ENCODE measurements at regions not wholly inside any gene's neighbourhood (a gene's known extent, or its start where the extent isn't known, plus 50 kb on each side); places are given as distances from the start of the nearest gene placed in this dataset.
"Not testable (repeated sequence)": the region's sequence is repeated elsewhere in the genome, so short reads cannot be mapped to it uniquely, and the experiment has no call there.

DNA sequence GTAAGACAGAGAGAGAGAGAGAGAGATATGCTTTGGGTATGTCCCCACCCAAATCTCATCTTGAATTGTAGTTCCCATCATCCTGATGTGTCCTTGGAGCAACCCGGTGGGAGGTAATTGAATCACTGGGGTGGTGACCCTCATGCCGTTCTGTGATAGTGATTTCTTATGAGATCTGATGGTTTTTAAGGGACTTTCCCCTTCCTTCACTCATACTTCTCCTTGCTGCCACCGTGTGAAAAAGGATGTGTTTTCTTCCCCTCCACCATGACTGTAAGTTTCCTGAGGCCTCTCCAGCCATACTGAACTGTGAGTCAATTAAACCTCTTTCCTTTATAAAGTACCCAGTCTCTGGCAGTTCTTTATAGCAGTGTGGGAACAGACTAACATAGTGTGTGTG lies 60.3 kb downstream of the EOMES start:
- DNase-seq (ENCODE audit: low read depth in 2 of 2) = no peak

GRCh38 chr3:27659279-27660021 lies 62.7 kb downstream of the EOMES start:
- DNase-seq (ENCODE audit: low read depth in 2 of 2) = peak; percentile 14

DNA sequence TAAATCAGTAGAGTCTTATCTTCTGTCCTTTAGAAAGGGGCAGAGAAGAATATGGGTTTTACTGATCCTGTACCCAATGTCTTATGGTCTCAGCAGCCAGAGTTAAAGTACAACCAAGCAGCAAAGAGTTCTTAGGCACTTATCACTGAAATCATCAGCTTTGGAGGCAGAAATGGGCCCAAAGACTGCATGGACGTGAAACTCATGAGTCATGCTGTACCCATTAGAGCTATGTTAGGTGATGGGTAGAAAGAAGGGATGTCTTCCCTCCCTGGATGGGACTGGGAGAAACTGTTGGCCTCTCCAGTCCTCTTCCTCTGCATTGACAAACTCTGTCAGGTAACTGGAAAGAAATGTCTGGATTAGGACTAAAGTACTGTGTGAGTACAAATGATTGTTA lies 63.4 kb downstream of the EOMES start:
- DNase-seq (ENCODE audit: low read depth in 2 of 2) = no peak

GRCh38 chr3:27657871-27658270 lies 64.3 kb downstream of the EOMES start:
- no peak for DNase-seq (ENCODE audit: low read depth in 2 of 2)

GRCh38 chr3:27657404-27657803 lies 64.7 kb downstream of the EOMES start:
- DNase-seq (ENCODE audit: low read depth in 2 of 2) = no peak

DNA sequence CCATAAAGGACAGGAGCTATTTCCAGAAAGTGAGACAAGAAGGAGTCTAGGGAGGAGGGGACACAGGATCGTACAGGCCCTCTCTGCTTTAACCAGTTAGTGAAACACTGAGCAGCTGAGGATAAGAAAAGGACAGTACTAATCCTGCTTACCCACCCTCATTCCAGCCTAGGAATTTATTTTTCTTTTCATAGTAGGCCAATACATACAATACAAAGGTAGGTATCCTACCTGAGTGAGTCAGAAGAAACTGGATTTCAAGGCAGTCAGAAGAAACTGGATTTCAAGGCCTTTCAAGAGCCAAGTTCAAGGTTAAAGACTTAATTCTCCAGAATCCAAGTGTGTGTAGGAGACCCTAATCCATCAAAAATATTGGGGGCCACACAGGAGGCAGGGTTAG lies 65.3 kb downstream of the EOMES start:
- DNase-seq (ENCODE audit: low read depth in 2 of 2) = no peak

GRCh38 chr3:27655547-27655946 lies 66.6 kb downstream of the EOMES start:
- DNase-seq (ENCODE audit: low read depth in 2 of 2) = no peak

DNA sequence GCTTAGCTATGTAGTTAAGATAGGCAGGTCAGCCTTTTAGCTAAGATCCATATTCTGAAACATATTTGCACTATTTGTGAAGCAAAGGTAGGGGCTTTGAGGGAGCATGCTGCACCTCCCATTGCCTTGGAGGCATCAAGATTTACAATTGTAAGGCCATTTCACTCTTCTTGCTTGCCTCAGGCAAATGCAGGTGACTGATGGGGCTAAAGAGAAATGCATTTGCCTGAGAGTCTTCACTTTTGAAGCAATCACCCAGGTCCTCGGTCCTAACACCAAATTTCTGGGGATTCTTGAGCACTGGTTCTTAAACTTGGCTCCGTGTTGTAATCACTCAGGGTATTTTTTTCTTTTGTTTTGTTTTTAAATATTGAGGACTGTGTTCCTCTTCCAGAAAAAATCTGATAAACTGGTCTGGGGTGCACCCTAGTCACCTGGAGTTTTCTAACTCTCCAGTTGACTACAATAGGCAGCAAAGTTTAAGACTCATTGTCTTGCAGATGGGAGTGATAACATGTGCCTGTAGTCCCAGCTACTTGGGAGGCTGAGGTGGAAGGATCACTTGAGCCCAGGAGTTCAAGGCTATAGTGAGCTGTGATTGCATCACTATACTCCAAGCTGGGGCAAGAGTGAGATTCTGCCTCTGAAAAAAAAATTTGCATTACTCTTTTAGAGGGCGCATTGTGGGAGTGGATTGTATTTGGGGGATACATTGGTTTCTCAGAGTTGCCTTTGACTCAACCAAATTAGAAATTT lies 68.1 kb downstream of the EOMES start:
- DNase-seq (ENCODE audit: low read depth in 2 of 2) = no peak

DNA sequence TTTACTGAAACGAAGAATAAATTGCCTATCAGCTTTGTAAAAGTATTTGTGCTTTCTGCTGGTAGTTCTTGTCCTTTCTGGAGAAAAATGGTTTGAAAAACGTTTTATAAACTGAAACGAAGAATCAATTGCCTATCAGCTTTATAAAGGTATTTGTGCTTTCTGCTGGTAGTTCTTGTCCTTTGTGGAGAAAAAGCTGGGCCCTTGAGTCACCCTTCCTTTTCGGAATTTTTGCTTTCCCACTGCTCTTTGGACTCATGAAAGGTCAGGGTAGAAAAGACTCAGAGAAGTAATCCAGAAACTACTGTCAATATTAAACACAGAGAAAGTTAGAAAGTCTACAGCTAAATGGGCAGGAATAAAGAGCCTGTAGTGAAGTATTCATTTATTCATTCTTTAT lies 72.8 kb downstream of the EOMES start:
- no peak for DNase-seq (ENCODE audit: low read depth in 2 of 2)

DNA sequence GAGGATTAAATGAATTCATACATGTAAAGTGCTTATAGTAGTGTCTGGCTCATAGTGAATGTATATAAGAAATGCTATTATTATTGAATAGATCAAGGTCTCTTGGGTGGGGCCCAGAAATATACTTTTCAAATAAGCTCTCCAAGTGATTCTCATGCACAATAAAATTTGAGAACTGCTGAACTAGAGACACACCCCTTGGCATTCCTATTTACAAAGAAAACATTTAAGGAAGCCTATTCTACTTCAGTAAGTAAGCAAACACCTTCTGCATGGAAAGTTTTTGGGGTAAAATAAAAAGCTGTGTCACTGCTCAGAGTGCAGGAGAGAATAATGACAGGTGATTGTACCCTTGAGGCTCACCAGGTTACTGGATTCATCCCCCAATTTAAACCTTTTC lies 75.2 kb downstream of the EOMES start:
- no peak for DNase-seq (ENCODE audit: low read depth in 2 of 2)

- DNase-seq (ENCODE audit: low read depth in 2 of 2) = no peak
Measured at GRCh38 chr3:27644941-27645340, 77.2 kb downstream of the EOMES start.

- no peak for DNase-seq (ENCODE audit: low read depth in 2 of 2)
Measured at GRCh38 chr3:27643355-27643754, 78.8 kb downstream of the EOMES start.

DNA sequence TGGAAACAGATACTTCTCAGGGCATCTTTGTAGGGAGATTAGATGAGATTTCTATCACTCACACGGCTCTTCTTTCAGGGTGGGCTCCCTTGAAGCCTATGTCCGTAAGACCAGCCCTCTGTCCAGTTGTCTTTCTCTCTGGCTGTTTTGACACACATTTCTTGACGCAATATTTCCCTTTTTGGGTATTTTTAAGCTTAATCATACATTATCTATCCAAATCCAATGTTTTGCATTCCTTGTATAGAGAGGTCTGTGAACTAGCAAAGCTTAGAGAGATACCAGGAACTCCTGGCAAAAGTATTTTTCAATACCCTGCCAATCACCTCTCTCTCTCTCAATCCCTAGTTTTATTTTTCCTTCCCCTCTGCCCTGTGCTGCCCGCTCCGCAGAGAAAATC lies 79.3 kb downstream of the EOMES start:
- DNase-seq (ENCODE audit: low read depth in 2 of 2) = no peak

DNA sequence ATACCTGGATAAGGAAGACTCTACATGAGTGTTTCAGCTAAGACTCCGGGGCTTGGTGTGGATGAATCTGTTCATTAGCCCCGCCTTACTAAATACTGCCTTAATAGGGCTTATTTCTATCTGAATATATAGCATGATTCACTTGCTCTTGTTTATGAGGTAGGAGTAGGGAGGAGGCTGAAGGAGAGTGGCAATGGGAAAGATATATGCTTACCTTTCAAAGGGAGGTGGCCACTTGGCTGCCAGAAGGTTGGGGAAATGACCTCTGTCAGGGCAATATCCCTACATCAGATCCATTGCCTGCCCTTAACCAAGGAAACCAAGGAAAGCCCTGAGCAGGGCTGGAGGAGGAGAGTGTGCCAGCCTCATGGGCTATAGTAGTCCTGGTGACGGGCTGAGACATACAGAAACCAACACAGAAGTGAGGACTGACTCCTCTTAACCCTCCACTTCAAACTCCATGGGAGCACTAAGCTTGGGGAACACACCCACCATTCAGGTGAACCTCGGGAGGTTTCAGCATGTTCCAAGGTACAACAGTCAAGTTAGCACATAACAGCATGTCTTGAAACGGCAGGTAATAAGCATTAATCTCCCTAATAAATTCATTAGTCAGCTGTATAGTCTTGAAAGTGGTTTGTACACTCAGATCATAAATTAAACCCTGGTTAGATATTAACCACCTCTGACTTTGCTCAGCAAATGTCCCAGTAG lies 80.1 kb downstream of the EOMES start:
- no peak for DNase-seq (ENCODE audit: low read depth in 2 of 2)

DNA sequence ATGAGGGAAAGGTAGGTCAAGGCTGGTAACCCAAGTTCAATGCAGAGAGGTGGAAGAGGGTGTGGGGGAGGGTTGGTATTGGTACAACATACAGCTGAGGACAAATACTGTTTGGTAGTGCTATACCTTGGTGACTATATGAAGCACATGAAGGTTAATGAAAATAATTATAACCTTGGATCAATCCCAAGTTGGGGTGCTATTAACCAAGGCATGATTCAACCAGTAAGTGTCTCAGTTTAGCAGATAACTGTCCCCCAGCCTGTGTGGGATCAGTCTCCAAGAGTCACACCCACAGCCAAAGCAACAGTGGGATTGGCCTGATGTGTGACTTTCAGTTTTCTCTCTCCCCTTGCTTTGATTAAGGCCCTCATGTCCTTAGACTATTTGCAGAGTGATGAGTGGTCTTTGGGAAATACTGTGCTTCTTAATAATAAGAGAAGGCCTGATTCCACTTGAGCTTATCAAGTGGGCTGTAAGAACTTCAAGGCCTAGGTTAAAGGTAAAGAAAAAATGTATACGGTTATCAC lies 80.8 kb downstream of the EOMES start:
- DNase-seq (ENCODE audit: low read depth in 2 of 2) = no peak

- no peak for DNase-seq (ENCODE audit: low read depth in 2 of 2)
Measured at GRCh38 chr3:27639271-27639670, 82.9 kb downstream of the EOMES start.

GRCh38 chr3:27638594-27638993 lies 83.5 kb downstream of the EOMES start:
- no peak for DNase-seq (ENCODE audit: low read depth in 2 of 2)

GRCh38 chr3:27637346-27637995 lies 84.7 kb downstream of the EOMES start:
- DNase-seq (ENCODE audit: low read depth in 2 of 2) = no peak

- DNase-seq (ENCODE audit: low read depth in 2 of 2) = not testable (repeated sequence)
Measured at GRCh38 chr3:27635006-27635405, 87.1 kb downstream of the EOMES start.

DNA sequence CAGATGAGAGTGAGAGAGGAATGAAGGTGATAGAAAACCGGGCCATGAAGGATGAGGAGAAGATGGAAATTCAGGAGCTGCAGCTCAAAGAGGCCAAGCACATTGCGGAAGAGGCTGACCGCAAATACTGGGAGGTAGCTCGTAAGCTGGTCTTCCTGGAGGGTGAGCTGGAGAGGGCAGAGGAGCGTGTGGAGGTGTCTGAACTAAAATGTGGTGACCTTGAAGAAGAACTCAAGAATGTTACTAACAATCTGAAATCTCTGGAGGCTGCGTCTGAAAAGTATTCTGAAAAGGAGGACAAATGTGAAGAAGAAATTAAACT lies 88.9 kb downstream of the EOMES start:
- DNase-seq (ENCODE audit: low read depth in 2 of 2) = no peak

DNA sequence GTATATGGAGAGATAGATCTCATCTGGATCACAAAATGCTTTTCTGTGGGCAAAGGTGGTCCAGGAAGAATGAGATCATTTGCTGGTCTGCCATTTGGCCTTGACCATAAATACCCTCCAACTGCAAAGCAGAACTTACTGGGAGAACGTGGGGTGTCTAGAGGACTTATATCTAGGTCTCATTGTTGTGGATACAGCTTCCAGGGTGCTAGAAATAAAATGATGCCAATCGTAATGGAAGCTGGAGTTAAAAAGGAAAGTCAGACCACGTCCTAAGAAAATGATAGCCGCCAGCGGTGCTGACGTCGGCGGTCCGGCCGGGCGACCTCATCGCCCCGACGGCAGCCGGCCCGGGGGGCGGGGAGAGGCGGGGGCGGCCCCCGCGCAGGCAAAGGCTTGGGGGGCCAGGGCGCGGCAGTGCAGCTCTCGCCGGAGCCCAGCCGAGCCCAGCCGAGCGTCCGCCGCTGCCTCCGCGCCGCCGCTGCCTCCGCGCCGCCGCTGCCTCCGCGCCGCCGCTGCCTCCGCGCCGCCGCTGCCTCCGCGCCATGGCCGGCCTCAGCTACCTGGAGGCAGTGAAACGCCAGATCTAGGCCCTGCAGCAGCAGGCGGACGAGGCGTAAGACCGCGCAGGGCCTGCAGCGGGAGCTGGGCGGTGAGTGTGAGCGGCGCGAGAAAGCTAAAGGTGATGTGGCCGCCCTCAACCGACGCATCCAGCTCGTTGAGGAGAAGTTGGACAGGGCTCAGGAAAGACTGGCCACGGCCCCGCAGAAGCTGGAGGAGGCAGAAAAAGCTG lies 89.5 kb downstream of the EOMES start:
- no peak for DNase-seq (ENCODE audit: low read depth in 2 of 2)
